Ascending aorta (tissue), 2 donors: ENCODE measurements at regions not wholly inside any gene's neighbourhood (a gene's known extent, or its start where the extent isn't known, plus 50 kb on each side); places are given as distances from the start of the nearest gene placed in this dataset.

Experiments
- DNase-seq, 2 donors: peaks; one replicate each; pipeline ENCODE4 v3.0.0-alpha.2; 2019; ENCODE audit warnings: low spot score in 2 of 2
- H3K27ac ChIP-seq, 2 donors: fragments of 200-600 bp; sonication (generic); one replicate each; pipeline ENCODE4 v1.5.1; 2016 to 2017; ENCODE audit warnings: mild to moderate bottlenecking in 1 of 2
- H3K27me3 ChIP-seq: fragments of 200-600 bp; sonication (generic); one replicate; pipeline ENCODE4 v1.5.1; 2017
- H3K36me3 ChIP-seq, 2 donors: fragments of 200-600 bp; sonication (generic); one replicate each; pipeline ENCODE4 v1.5.1; 2016
- H3K4me1 ChIP-seq, 2 donors: fragments of 200-600 bp; sonication (generic); one replicate each; pipeline ENCODE4 v1.5.1; 2016 to 2017; ENCODE audit warnings: mild to moderate bottlenecking in 1 of 2
- H3K4me3 ChIP-seq, 2 donors: fragments of 200-600 bp; sonication (generic); one replicate each; pipeline ENCODE4 v1.5.1; 2016 to 2017; ENCODE audit warnings: mild to moderate bottlenecking in 1 of 2
- H3K9me3 ChIP-seq, 2 donors: fragments of 200-600 bp; sonication (generic); one replicate each; pipeline ENCODE4 v1.5.1; 2016
- intact Hi-C: fragments of 100-400 bp; cut with DNase I; formaldehyde crosslinking; loops from one replicate; pipeline ENCODE4 v1.15.1; 2023
- TF ChIP-seq, protein P1 (sequence below), 3 experiments: fragments of 200-600 bp in 2 of 3; fragments of 450-650 bp in 1 of 3; sonication (generic) in 2 of 3; IDR thresholded peaks; one replicate each; pipeline ENCODE4 v1.5.1; 2016 to 2019; ENCODE audit warnings: antibody characterized with exemption in 3 of 3, mild to moderate bottlenecking in 1 of 3, moderate library complexity in 1 of 3

DNA sequence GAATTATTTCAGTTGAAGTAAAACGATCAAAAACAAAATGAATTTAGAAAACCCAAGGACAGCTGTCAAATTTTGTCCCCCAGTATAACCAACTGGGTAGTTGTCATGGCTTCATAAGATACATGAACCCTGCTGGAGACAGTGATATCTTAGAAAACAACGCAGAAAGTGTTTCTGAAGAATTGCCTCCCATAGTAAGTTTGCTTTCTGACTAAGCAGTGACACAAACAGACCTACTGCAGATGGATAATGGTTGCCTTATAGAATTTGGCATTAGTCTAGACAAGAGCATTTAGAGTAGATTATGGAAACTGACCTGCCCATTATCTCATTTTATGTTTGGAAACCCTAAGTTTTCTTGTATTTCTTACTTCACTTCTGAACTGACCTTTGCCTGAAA, 187.7 kb upstream of the KCNN2 start:
- TF ChIP-seq, protein P1, sequence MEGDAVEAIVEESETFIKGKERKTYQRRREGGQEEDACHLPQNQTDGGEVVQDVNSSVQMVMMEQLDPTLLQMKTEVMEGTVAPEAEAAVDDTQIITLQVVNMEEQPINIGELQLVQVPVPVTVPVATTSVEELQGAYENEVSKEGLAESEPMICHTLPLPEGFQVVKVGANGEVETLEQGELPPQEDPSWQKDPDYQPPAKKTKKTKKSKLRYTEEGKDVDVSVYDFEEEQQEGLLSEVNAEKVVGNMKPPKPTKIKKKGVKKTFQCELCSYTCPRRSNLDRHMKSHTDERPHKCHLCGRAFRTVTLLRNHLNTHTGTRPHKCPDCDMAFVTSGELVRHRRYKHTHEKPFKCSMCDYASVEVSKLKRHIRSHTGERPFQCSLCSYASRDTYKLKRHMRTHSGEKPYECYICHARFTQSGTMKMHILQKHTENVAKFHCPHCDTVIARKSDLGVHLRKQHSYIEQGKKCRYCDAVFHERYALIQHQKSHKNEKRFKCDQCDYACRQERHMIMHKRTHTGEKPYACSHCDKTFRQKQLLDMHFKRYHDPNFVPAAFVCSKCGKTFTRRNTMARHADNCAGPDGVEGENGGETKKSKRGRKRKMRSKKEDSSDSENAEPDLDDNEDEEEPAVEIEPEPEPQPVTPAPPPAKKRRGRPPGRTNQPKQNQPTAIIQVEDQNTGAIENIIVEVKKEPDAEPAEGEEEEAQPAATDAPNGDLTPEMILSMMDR (IDR thresholded peaks at IDR 0.05) = no peak
- H3K4me3 ChIP-seq = no peak overlapping the region
- DNase-seq = no peak
- H3K36me3 ChIP-seq = no peaks in the 10 kb centered on the region
- intact Hi-C loops = no loop called here
- H3K27ac ChIP-seq = no peak overlapping the region
- no peaks in the 10 kb centered on the region for H3K4me1 ChIP-seq
- H3K9me3 ChIP-seq = peaks cover 0 to 10% of the 10 kb centered on the region in 2 donors
- H3K27me3 ChIP-seq = no peaks in the 10 kb centered on the region

- Histone ChIP-seq H3K27ac (no peak overlapping the region), H3K4me3 (no peak overlapping the region), H3K36me3 (no peaks in the 10 kb centered on the region), H3K9me3 (peaks cover 0 to 10% of the 10 kb centered on the region in 2 donors), H3K4me1 (no peaks in the 10 kb centered on the region), H3K27me3 (no peaks in the 10 kb centered on the region)
- DNase-seq = no peak
- intact Hi-C loops = no loop called here
- TF ChIP-seq, protein P1 (IDR thresholded peaks at IDR 0.05) = no peak
These were observed 187.0 kb upstream of the KCNN2 start for GRCh38 chr5:114174837-114175236.

DNA sequence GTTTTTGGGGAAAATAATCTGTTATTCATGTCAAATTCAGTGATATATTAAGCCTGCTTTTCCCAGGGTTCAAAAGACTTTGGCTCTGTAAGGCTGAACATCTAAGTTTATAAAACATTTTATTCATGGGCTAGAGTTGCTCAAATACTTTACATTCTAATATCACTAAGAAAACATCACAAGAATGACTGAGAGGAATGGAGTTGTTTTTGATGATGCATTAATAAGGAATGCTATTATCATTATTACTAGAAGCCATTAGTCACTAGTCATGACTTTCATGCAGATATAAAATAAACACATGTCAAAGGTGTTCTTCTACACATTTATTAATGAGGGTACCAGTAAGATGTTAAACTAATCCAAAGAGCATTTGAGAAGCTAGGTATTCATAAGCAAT, 185.5 kb upstream of the KCNN2 start:
- intact Hi-C loops = no loop called here
- DNase-seq = no peak
- no peaks in the 10 kb centered on the region for H3K4me1 ChIP-seq
- H3K36me3 ChIP-seq = no peaks in the 10 kb centered on the region
- TF ChIP-seq, protein P1 (IDR thresholded peaks at IDR 0.05) = no peak
- peaks cover 0 to 10% of the 10 kb centered on the region in 2 donors for H3K9me3 ChIP-seq
- H3K27me3 ChIP-seq = no peaks in the 10 kb centered on the region
- no peak overlapping the region for H3K4me3 ChIP-seq
- H3K27ac ChIP-seq = no peak overlapping the region

DNA sequence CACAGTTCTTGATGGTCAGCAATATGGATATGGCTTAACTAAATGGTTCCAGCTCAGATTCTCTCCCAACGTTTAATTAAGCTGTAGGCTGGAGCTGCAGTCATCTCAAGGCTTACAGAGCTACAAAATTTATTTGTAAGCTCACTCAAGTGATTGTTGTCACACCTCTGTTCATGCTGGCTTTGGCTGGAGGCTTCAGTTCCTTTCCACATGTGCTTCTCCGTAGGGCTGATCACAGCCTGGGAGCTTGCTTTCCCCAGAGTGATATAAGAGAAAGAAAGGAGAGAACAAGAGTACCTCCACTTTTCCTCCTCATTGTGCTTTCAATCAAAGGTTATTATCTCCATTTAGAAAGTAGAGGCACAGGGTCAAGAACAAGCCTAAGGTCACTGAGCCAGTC, 182.7 kb upstream of the KCNN2 start:
- Histone ChIP-seq H3K9me3 (no peaks in the 10 kb centered on the region), H3K36me3 (no peaks in the 10 kb centered on the region), H3K27ac (no peak overlapping the region), H3K4me3 (no peak overlapping the region), H3K27me3 (no peaks in the 10 kb centered on the region), H3K4me1 (no peaks in the 10 kb centered on the region)
- TF ChIP-seq, protein P1 (IDR thresholded peaks at IDR 0.05) = no peak
- intact Hi-C loops = no loop called here
- no peak for DNase-seq

DNA sequence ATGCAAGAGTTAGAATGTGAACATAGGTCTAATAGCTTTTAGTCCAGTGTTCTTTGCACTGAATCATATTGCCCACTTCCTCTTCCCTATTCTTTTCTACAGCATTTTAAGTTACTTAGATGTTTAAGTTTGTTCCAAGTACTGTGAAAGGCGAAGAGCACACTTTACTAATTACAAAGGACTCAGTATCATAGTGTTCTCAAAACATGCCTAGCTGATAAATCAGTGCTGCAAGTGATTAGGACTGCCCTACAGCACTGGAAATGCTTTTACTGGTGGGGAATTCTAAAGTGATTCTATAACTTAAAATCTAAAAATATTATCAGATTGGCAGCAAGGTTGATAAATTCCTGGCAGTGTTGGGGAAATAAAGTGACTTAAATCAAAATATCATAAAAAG, 177.9 kb upstream of the KCNN2 start:
- no peak for DNase-seq
- Histone ChIP-seq H3K36me3 (no peaks in the 10 kb centered on the region), H3K9me3 (no peaks in the 10 kb centered on the region), H3K4me1 (no peaks in the 10 kb centered on the region), H3K27ac (no peak overlapping the region), H3K27me3 (no peaks in the 10 kb centered on the region), H3K4me3 (no peak overlapping the region)
- intact Hi-C loops = no loop called here
- TF ChIP-seq, protein P1 (IDR thresholded peaks at IDR 0.05) = no peak

GRCh38 chr5:114185274-114185673, 176.6 kb upstream of the KCNN2 start:
- no peaks in the 10 kb centered on the region for H3K9me3 ChIP-seq
- no peaks in the 10 kb centered on the region for H3K36me3 ChIP-seq
- H3K4me1 ChIP-seq = no peaks in the 10 kb centered on the region
- no peak for DNase-seq
- H3K27ac ChIP-seq = no peak overlapping the region
- H3K27me3 ChIP-seq = no peaks in the 10 kb centered on the region
- TF ChIP-seq, protein P1 (IDR thresholded peaks at IDR 0.05) = no peak
- H3K4me3 ChIP-seq = no peak overlapping the region
- intact Hi-C loops = no loop called here
